HEK293 (cell line): ENCODE measurements at regions not wholly inside any gene's neighbourhood (a gene's known extent, or its start where the extent isn't known, plus 50 kb on each side); places are given as distances from the start of the nearest gene placed in this dataset.
A peak's percentile ranks its signal among the peaks of the same experiment; 100 is the strongest.

Source experiments
- GLI2 ChIP-seq: fragments of 450-650 bp; formaldehyde crosslinking; IDR thresholded peaks from 2 replicates; pipeline ENCODE4; 2017; ENCODE audit warnings: missing biosample characterization, missing genetic modification characterization, low read depth, borderline replicate concordance
- HOXD13 ChIP-seq: sonication (generic); formaldehyde crosslinking; IDR thresholded peaks from 2 replicates; pipeline ENCODE4 v1.8.0; 2022; ENCODE audit warnings: missing genetic modification reagents, borderline replicate concordance
- IKZF3 ChIP-seq: fragments of 450-650 bp; IDR thresholded peaks from 2 replicates; pipeline ENCODE4 v1.5.0; 2018; ENCODE audit warnings: missing biosample characterization, mild to moderate bottlenecking, missing genetic modification characterization, moderate library complexity
- INSM2 ChIP-seq: fragments of 450-650 bp; formaldehyde crosslinking; IDR thresholded peaks from 2 replicates; pipeline ENCODE4 v1.5.1; 2016; ENCODE audit warnings: missing biosample characterization, missing genetic modification characterization
- MZF1 ChIP-seq: fragments of 450-650 bp; formaldehyde crosslinking; IDR thresholded peaks from 2 replicates; pipeline ENCODE4 v1.5.1; 2017; ENCODE audit warnings: missing biosample characterization, missing genetic modification characterization, borderline replicate concordance
- PBX3 ChIP-seq: sonication (generic); formaldehyde crosslinking; IDR thresholded peaks from 2 replicates; pipeline ENCODE4 v1.8.1; 2022; ENCODE audit warnings: mild to moderate bottlenecking, moderate library complexity, missing genetic modification reagents
- SP2 ChIP-seq: fragments of 450-650 bp; formaldehyde crosslinking; IDR thresholded peaks from 2 replicates; pipeline ENCODE4 v1.5.1; 2016; ENCODE audit warnings: missing biosample characterization, missing genetic modification characterization
- ZBTB21 ChIP-seq: fragments of 450-650 bp; formaldehyde crosslinking; IDR thresholded peaks from 2 replicates; pipeline ENCODE4 v1.5.1; 2017; ENCODE audit warnings: missing biosample characterization, missing genetic modification characterization
- ZBTB6 ChIP-seq: fragments of 450-650 bp; formaldehyde crosslinking; IDR thresholded peaks from 2 replicates; pipeline ENCODE4 v1.5.1; 2017; ENCODE audit warnings: missing biosample characterization, missing genetic modification characterization
- ZFP37 ChIP-seq: fragments of 450-650 bp; formaldehyde crosslinking; IDR thresholded peaks from 2 replicates; pipeline ENCODE4 v1.5.1; 2016; ENCODE audit warnings: missing biosample characterization, missing genetic modification characterization
- ZNF10 ChIP-seq: fragments of 450-650 bp; formaldehyde crosslinking; IDR thresholded peaks from 2 replicates; pipeline ENCODE4 v1.5.1; 2017; ENCODE audit warnings: missing biosample characterization, missing genetic modification characterization
- ZNF121 ChIP-seq: fragments of 450-650 bp; formaldehyde crosslinking; IDR thresholded peaks from 2 replicates; pipeline ENCODE4 v1.5.1; 2016; ENCODE audit warnings: missing biosample characterization, missing genetic modification characterization
- ZNF138 ChIP-seq: fragments of 450-650 bp; formaldehyde crosslinking; IDR thresholded peaks from 2 replicates; pipeline ENCODE4 v1.5.1; 2016; ENCODE audit warnings: missing biosample characterization, missing genetic modification characterization, borderline replicate concordance
- ZNF16 ChIP-seq: fragments of 450-650 bp; formaldehyde crosslinking; IDR thresholded peaks from 2 replicates; pipeline ENCODE4 v1.5.1; 2016; ENCODE audit warnings: low read depth, missing biosample characterization, missing genetic modification characterization
- ZNF280D ChIP-seq: fragments of 450-650 bp; formaldehyde crosslinking; IDR thresholded peaks from 2 replicates; pipeline ENCODE4 v1.5.1; 2016; ENCODE audit warnings: missing biosample characterization, missing genetic modification characterization
- ZNF311 ChIP-seq: fragments of 450-650 bp; formaldehyde crosslinking; IDR thresholded peaks from 2 replicates; pipeline ENCODE4 v1.5.1; 2017; ENCODE audit warnings: missing biosample characterization, missing genetic modification characterization, borderline replicate concordance
- ZNF423 ChIP-seq: fragments of 450-650 bp; formaldehyde crosslinking; IDR thresholded peaks from 2 replicates; pipeline ENCODE4 v1.5.1; 2016; ENCODE audit warnings: missing biosample characterization, missing genetic modification characterization
- ZNF510 ChIP-seq: fragments of 450-650 bp; formaldehyde crosslinking; IDR thresholded peaks from 2 replicates; pipeline ENCODE4 v1.5.1; 2018; ENCODE audit warnings: mild to moderate bottlenecking, missing genetic modification characterization, missing biosample characterization; ENCODE audit not compliant: insufficient replicate concordance
- ZNF629 ChIP-seq: fragments of 450-650 bp; formaldehyde crosslinking; IDR thresholded peaks from 2 replicates; pipeline ENCODE4 v1.5.1; 2017; ENCODE audit warnings: missing biosample characterization, missing genetic modification characterization
- ZNF664 ChIP-seq: fragments of 450-650 bp; formaldehyde crosslinking; IDR thresholded peaks from 2 replicates; pipeline ENCODE4 v1.5.1; 2016; ENCODE audit warnings: missing biosample characterization, missing genetic modification characterization
- ZNF776 ChIP-seq: fragments of 450-650 bp; formaldehyde crosslinking; IDR thresholded peaks from 2 replicates; pipeline ENCODE4 v1.5.0; 2017; ENCODE audit warnings: missing biosample characterization, missing genetic modification characterization, borderline replicate concordance
- ZNF792 ChIP-seq: fragments of 450-650 bp; formaldehyde crosslinking; IDR thresholded peaks from 2 replicates; pipeline ENCODE4 v1.5.1; 2016; ENCODE audit warnings: missing biosample characterization, missing genetic modification characterization
- ZNF830 ChIP-seq: fragments of 450-650 bp; IDR thresholded peaks from 2 replicates; pipeline ENCODE4 v1.5.0; 2018; ENCODE audit warnings: missing biosample characterization, missing genetic modification characterization, low read depth, mild to moderate bottlenecking, moderate library complexity
- ZNF843 ChIP-seq: fragments of 450-650 bp; formaldehyde crosslinking; IDR thresholded peaks from 2 replicates; pipeline ENCODE4 v1.5.1; 2016; ENCODE audit warnings: missing biosample characterization, missing genetic modification characterization
- ZSCAN5A ChIP-seq: fragments of 450-650 bp; formaldehyde crosslinking; IDR thresholded peaks from 2 replicates; pipeline ENCODE4 v1.5.1; 2016; ENCODE audit warnings: missing biosample characterization, missing genetic modification characterization
- TF ChIP-seq, protein P1 (sequence below): fragments of 450-650 bp; formaldehyde crosslinking; IDR thresholded peaks from 2 replicates; pipeline ENCODE4 v1.5.1; 2016; ENCODE audit warnings: missing biosample characterization, missing genetic modification characterization
- TF ChIP-seq, protein P2 (sequence below): fragments of 450-650 bp; formaldehyde crosslinking; IDR thresholded peaks from 2 replicates; pipeline ENCODE4 v1.5.1; 2017; ENCODE audit warnings: missing biosample characterization, missing genetic modification characterization

- no peak for TF ChIP-seq INSM2 (tag by site-specific recombination)
- no peak for TF ChIP-seq ZNF792 (tag by site-specific recombination)
- no peak for TF ChIP-seq PBX3 (CRISPR knock-in tag)
- TF ChIP-seq ZNF843 = peak; percentile 78
- no peak for TF ChIP-seq ZNF311 (tag by site-specific recombination)
- TF ChIP-seq, protein P1, sequence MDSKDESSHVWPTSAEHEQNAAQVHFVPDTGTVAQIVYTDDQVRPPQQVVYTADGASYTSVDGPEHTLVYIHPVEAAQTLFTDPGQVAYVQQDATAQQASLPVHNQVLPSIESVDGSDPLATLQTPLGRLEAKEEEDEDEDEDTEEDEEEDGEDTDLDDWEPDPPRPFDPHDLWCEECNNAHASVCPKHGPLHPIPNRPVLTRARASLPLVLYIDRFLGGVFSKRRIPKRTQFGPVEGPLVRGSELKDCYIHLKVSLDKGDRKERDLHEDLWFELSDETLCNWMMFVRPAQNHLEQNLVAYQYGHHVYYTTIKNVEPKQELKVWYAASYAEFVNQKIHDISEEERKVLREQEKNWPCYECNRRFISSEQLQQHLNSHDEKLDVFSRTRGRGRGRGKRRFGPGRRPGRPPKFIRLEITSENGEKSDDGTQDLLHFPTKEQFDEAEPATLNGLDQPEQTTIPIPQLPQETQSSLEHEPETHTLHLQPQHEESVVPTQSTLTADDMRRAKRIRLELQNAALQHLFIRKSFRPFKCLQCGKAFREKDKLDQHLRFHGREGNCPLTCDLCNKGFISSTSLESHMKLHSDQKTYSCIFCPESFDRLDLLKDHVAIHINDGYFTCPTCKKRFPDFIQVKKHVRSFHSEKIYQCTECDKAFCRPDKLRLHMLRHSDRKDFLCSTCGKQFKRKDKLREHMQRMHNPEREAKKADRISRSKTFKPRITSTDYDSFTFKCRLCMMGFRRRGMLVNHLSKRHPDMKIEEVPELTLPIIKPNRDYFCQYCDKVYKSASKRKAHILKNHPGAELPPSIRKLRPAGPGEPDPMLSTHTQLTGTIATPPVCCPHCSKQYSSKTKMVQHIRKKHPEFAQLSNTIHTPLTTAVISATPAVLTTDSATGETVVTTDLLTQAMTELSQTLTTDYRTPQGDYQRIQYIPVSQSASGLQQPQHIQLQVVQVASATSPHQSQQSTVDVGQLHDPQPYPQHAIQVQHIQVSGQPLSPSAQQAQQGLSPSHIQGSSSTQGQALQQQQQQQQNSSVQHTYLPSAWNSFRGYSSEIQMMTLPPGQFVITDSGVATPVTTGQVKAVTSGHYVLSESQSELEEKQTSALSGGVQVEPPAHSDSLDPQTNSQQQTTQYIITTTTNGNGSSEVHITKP (tag by site-specific recombination) = no peak
- no peak for TF ChIP-seq ZNF664
- TF ChIP-seq ZNF16 = no peak
- no peak for TF ChIP-seq SP2
- TF ChIP-seq ZBTB21 (tag by site-specific recombination) = no peak
- no peak for TF ChIP-seq ZNF423 (tag by site-specific recombination)
- TF ChIP-seq ZNF121 (tag by site-specific recombination) = no peak
- TF ChIP-seq, protein P2, sequence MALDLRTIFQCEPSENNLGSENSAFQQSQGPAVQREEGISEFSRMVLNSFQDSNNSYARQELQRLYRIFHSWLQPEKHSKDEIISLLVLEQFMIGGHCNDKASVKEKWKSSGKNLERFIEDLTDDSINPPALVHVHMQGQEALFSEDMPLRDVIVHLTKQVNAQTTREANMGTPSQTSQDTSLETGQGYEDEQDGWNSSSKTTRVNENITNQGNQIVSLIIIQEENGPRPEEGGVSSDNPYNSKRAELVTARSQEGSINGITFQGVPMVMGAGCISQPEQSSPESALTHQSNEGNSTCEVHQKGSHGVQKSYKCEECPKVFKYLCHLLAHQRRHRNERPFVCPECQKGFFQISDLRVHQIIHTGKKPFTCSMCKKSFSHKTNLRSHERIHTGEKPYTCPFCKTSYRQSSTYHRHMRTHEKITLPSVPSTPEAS (tag by site-specific recombination) = no peak
- no peak for TF ChIP-seq HOXD13 (CRISPR knock-in tag)
- no peak for TF ChIP-seq ZNF280D (tag by site-specific recombination)
- TF ChIP-seq ZFP37 = no peak
- no peak for TF ChIP-seq ZBTB6
- TF ChIP-seq ZNF776 (tag by site-specific recombination) = no peak
- no peak for TF ChIP-seq ZNF138 (tag by site-specific recombination)
- TF ChIP-seq ZNF10 (tag by site-specific recombination) = no peak
- no peak for TF ChIP-seq ZSCAN5A
- TF ChIP-seq ZNF629 (tag by site-specific recombination) = peak; percentile 37; the same call in 1 of the 2 replicates
- TF ChIP-seq GLI2 (tag by site-specific recombination) = no peak
- no peak for TF ChIP-seq ZNF830 (tag by site-specific recombination)
- no peak for TF ChIP-seq IKZF3
- TF ChIP-seq ZNF510 (tag by site-specific recombination) = no peak
- TF ChIP-seq MZF1 = peak; percentile 94
Observed at GRCh38 chr4:102405821-102406401, 60.6 kb upstream of the SLC39A8 start (continued).
